Inflammatory macrophage (primary cell): ENCODE measurements at regions not wholly inside any gene's neighbourhood (a gene's known extent, or its start where the extent isn't known, plus 50 kb on each side); places are given as distances from the start of the nearest gene placed in this dataset.

Source experiments
- DNase-seq, 2 donors: peaks; one replicate each; pipeline ENCODE4 v3.0.0-alpha.2; 2020 to 2022

- no peak for DNase-seq
Measured at GRCh38 chr16:86961171-86961601, 356.0 kb downstream of the C16orf95 start.

GRCh38 chr16:86962259-86962658 lies 354.9 kb downstream of the C16orf95 start:
- DNase-seq = no peak

- no peak for DNase-seq
Measured at GRCh38 chr16:86962913-86963312, 354.3 kb downstream of the C16orf95 start.

- no peak for DNase-seq
Measured at GRCh38 chr16:86963600-86964575, 353.3 kb downstream of the C16orf95 start.

GRCh38 chr16:86964796-86965241 lies 352.4 kb downstream of the C16orf95 start:
- no peak for DNase-seq

- DNase-seq = no peak
Measured at GRCh38 chr16:86965331-86965730, 351.9 kb downstream of the C16orf95 start.

GRCh38 chr16:86965840-86966550 lies 351.2 kb downstream of the C16orf95 start:
- no peak for DNase-seq

- DNase-seq = no peak
Measured at GRCh38 chr16:86966777-86967176, 350.4 kb downstream of the C16orf95 start.

- no peak for DNase-seq
Measured at GRCh38 chr16:86968866-86969265, 348.3 kb downstream of the C16orf95 start.

GRCh38 chr16:86969716-86970115 lies 347.5 kb downstream of the C16orf95 start:
- no peak for DNase-seq

GRCh38 chr16:86970279-86970678 lies 346.9 kb downstream of the C16orf95 start:
- no peak for DNase-seq

- no peak for DNase-seq
Measured at GRCh38 chr16:86970726-86971125, 346.5 kb downstream of the C16orf95 start.

- no peak for DNase-seq
Measured at GRCh38 chr16:86971251-86971650, 345.9 kb downstream of the C16orf95 start.

GRCh38 chr16:86974120-86974519 lies 343.1 kb downstream of the C16orf95 start:
- DNase-seq = no peak

GRCh38 chr16:86975445-86975844 lies 341.7 kb downstream of the C16orf95 start:
- DNase-seq = peak; percentile 31 to 39

GRCh38 chr16:86977076-86977676 lies 340.0 kb downstream of the C16orf95 start:
- no peak for DNase-seq

GRCh38 chr16:86978445-86979030 lies 338.7 kb downstream of the C16orf95 start:
- DNase-seq = no peak

GRCh38 chr16:86979061-86979460 lies 338.1 kb downstream of the C16orf95 start:
- DNase-seq = no peak

GRCh38 chr16:86979984-86980553 lies 337.1 kb downstream of the C16orf95 start:
- no peak for DNase-seq

- no peak for DNase-seq
Measured at GRCh38 chr16:86980644-86981043, 336.5 kb downstream of the C16orf95 start.

GRCh38 chr16:86982347-86982596 lies 334.9 kb downstream of the C16orf95 start:
- DNase-seq = no peak

GRCh38 chr16:86982912-86983311 lies 334.3 kb downstream of the C16orf95 start:
- no peak for DNase-seq

GRCh38 chr16:86983621-86984020 lies 333.6 kb downstream of the C16orf95 start:
- DNase-seq = no peak
